ENCODE measurements at regions not wholly inside any gene's neighbourhood (a gene's known extent, or its start where the extent isn't known, plus 50 kb on each side); places are given as distances from the start of the nearest gene placed in this dataset.

GRCh38 chr13:39251340-39251739, 213.1 kb downstream of the NHLRC3 start:
- DNase-seq (ENCODE audit: low read depth): no peak
- no peak for TF ChIP-seq CTCF (conservative IDR thresholded peaks at IDR 0.05; ENCODE audit: low read length)
- H3K4me3 ChIP-seq (ENCODE audit: low read length): no peak overlapping the region

- TF ChIP-seq CTCF (conservative IDR thresholded peaks at IDR 0.05; ENCODE audit: low read length): no peak
- peak; percentile 3 for DNase-seq (ENCODE audit: low read depth)
- no peak overlapping the region for H3K4me3 ChIP-seq (ENCODE audit: low read length)
Observed at GRCh38 chr13:39253774-39254173, 215.5 kb downstream of the NHLRC3 start.

- TF ChIP-seq CTCF (conservative IDR thresholded peaks at IDR 0.05; ENCODE audit: low read length): no peak
- DNase-seq (ENCODE audit: low read depth): no peak
- no peak overlapping the region for H3K4me3 ChIP-seq (ENCODE audit: low read length)
Observed at GRCh38 chr13:39254601-39255000, 216.3 kb downstream of the NHLRC3 start.

DNA sequence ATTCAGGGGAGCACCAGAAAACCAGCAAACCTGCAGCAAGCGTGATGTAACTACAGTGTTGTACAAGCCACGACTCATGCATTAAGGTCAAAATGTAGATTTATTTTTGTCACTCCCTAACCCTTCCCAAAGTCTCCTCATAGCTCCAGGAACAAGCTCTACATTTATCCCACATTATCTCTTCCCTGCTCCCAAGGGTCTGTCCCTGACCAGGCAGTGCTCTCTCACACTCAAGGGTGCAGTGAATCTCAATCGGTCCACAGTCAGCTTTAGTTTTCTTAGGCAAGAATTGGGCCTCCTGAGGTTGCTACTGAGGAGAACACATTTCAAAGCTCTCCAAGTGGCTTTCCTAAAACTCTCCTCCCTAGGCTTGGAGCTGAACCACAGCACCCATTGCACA, 219.4 kb downstream of the NHLRC3 start:
- no peak for TF ChIP-seq CTCF (conservative IDR thresholded peaks at IDR 0.05; ENCODE audit: low read length)
- H3K4me3 ChIP-seq (ENCODE audit: low read length): no peak overlapping the region
- no peak for DNase-seq (ENCODE audit: low read depth)

DNA sequence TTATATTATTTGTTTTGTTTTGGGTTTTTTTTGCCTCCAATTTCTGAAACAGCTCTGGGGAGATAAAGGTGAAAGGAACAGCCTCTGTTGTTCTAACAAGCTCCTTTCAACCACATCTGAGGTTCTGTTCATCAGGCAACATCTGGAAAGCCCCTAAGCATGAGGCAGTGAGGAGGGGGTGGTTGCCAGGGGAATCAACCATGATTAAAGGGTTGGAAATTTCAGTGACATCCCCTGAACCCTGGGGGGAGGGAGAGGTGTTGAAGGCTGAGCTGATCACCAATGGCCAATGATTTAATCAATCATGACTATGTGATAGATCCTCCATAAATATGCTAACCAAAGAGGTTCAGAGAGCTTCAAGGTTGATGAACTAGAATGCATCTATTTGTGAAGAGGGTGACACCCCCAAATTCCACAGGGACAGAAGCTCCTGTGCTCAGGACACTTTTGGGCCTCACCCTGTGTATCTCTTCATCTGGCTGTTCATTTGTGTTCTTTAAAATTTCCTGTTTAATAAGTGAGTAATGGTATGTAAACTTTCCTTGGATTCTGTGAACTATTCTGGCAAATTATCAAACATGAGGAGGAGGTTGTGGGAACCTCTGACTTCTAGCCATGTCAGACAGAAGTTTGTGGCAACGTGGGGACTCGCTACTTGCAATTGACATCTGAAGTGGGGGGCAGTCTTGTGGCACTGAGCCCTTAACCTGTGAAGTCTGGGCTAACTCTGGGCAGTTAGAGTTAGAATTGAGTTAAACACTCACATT, 221.3 kb downstream of the NHLRC3 start:
- TF ChIP-seq CTCF (conservative IDR thresholded peaks at IDR 0.05; ENCODE audit: low read length): no peak
- no peak overlapping the region for H3K4me3 ChIP-seq (ENCODE audit: low read length)
- DNase-seq (ENCODE audit: low read depth): no peak

DNA sequence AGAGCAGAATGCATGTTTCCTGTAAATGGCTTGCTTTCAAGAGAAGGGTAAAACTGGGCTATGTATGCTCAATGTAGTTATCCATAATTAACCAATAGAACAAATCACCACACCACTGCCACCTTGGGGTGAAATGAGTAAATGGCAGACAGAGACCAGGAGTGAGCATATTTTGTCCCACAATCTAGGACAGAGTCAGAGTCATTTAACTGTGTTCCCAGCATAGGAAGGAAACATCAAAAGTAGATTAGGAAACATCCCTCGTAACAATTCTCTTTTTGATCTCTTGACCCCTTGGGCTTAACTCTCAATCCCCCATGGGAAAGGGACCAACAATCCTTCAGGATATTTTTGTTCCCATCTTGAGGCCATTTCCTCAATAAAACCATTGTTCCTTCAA, 224.8 kb downstream of the NHLRC3 start:
- TF ChIP-seq CTCF (conservative IDR thresholded peaks at IDR 0.05; ENCODE audit: low read length): peak; percentile 80
- no peak overlapping the region for H3K4me3 ChIP-seq (ENCODE audit: low read length)
- peak; percentile 17 for DNase-seq (ENCODE audit: low read depth)

GRCh38 chr13:39263531-39263930, 225.3 kb downstream of the NHLRC3 start:
- no peak for TF ChIP-seq CTCF (conservative IDR thresholded peaks at IDR 0.05; ENCODE audit: low read length)
- DNase-seq (ENCODE audit: low read depth): no peak
- H3K4me3 ChIP-seq (ENCODE audit: low read length): no peak overlapping the region
